Brain pericyte (primary cell): ENCODE measurements at regions not wholly inside any gene's neighbourhood (a gene's known extent, or its start where the extent isn't known, plus 50 kb on each side); places are given as distances from the start of the nearest gene placed in this dataset.
"Not testable (repeated sequence)": the region's sequence is repeated elsewhere in the genome, so short reads cannot be mapped to it uniquely, and the experiment has no call there.

Experiments used
- DNase-seq: peaks from one replicate; pipeline ENCODE4 v3.0.0-alpha.2; 2012; ENCODE audit warnings: low read depth, low spot score

GRCh38 chr3:27661797-27662196 lies 60.3 kb downstream of the EOMES start:
- DNase-seq: no peak

- no peak for DNase-seq
Observed at GRCh38 chr3:27659279-27660021, 62.7 kb downstream of the EOMES start.

GRCh38 chr3:27658741-27659140 lies 63.4 kb downstream of the EOMES start:
- DNase-seq: no peak

- no peak for DNase-seq
Observed at GRCh38 chr3:27657871-27658270, 64.3 kb downstream of the EOMES start.

- DNase-seq: no peak
Observed at GRCh38 chr3:27657404-27657803, 64.7 kb downstream of the EOMES start.

- no peak for DNase-seq
Observed at GRCh38 chr3:27656790-27657189, 65.3 kb downstream of the EOMES start.

- DNase-seq: no peak
Observed at GRCh38 chr3:27655547-27655946, 66.6 kb downstream of the EOMES start.

- DNase-seq: no peak
Observed at GRCh38 chr3:27653803-27654558, 68.1 kb downstream of the EOMES start.

GRCh38 chr3:27649277-27649676 lies 72.8 kb downstream of the EOMES start:
- no peak for DNase-seq

GRCh38 chr3:27646896-27647295 lies 75.2 kb downstream of the EOMES start:
- no peak for DNase-seq

- no peak for DNase-seq
Observed at GRCh38 chr3:27644941-27645340, 77.2 kb downstream of the EOMES start.

GRCh38 chr3:27643355-27643754 lies 78.8 kb downstream of the EOMES start:
- DNase-seq: no peak

- DNase-seq: no peak
Observed at GRCh38 chr3:27642796-27643195, 79.3 kb downstream of the EOMES start.

GRCh38 chr3:27641888-27642601 lies 80.1 kb downstream of the EOMES start:
- no peak for DNase-seq

- no peak for DNase-seq
Observed at GRCh38 chr3:27641271-27641800, 80.8 kb downstream of the EOMES start.

GRCh38 chr3:27639271-27639670 lies 82.9 kb downstream of the EOMES start:
- no peak for DNase-seq

GRCh38 chr3:27638594-27638993 lies 83.5 kb downstream of the EOMES start:
- DNase-seq: no peak

GRCh38 chr3:27637346-27637995 lies 84.7 kb downstream of the EOMES start:
- no peak for DNase-seq

GRCh38 chr3:27635006-27635405 lies 87.1 kb downstream of the EOMES start:
- not testable (repeated sequence) for DNase-seq

GRCh38 chr3:27633224-27633545 lies 88.9 kb downstream of the EOMES start:
- no peak for DNase-seq

GRCh38 chr3:27632431-27633223 lies 89.5 kb downstream of the EOMES start:
- DNase-seq: no peak
